ENCODE measurements at regions not wholly inside any gene's neighbourhood (a gene's known extent, or its start where the extent isn't known, plus 50 kb on each side); places are given as distances from the start of the nearest gene placed in this dataset.

- no peaks in the 10 kb centered on the region for H3K79me1 ChIP-seq (ENCODE audit: insufficient read depth, low read depth, low read length, poor library complexity, severe bottlenecking)
Measured at GRCh38 chr13:29710511-29710910, 115.0 kb upstream of the SLC7A1 start.

More at GRCh38 chr13:29710511-29710910, 115.0 kb upstream of the SLC7A1 start:
- Histone ChIP-seq H3K79me2 (ENCODE audit: insufficient read depth, low read length) (no peaks in the 10 kb centered on the region), H3K14ac (ENCODE audit: insufficient read depth, low read length) (no peak overlapping the region), H4K8ac (replicated peaks; ENCODE audit: insufficient read length, low read depth, low read length) (no peak overlapping the region), H4K91ac (ENCODE audit: insufficient read length, low read depth, low read length) (no peak overlapping the region), H4K5ac (ENCODE audit: insufficient read length, low read depth, low read length) (no peak overlapping the region), H3K23me2 (ENCODE audit: insufficient read length, low read depth, low read length, poor library complexity, severe bottlenecking) (no peaks in the 10 kb centered on the region), H2BK5ac (ENCODE audit: insufficient read length, low read length) (no peak overlapping the region), H2AK5ac (ENCODE audit: insufficient read length, low read length) (no peak overlapping the region), H4K20me1 (ENCODE audit: control insufficient read depth, insufficient read depth, insufficient read length) (no peaks in the 10 kb centered on the region), H3K56ac (ENCODE audit: insufficient read length, low read depth, low read length) (no peak overlapping the region), H3K9ac (ENCODE audit: extremely low read depth, insufficient read length, low read length) (no peak overlapping the region), H2BK12ac (ENCODE audit: insufficient read length, low read depth, low read length) (no peak overlapping the region), H2BK20ac (ENCODE audit: low read depth, low read length, poor library complexity, severe bottlenecking) (no peak overlapping the region), H3K4ac (ENCODE audit: low read depth, low read length) (no peak overlapping the region), H3K4me2 (ENCODE audit: insufficient read depth, insufficient read length, low read length) (no peak overlapping the region), H2BK120ac (ENCODE audit: low read depth, low read length, poor library complexity, severe bottlenecking) (no peak overlapping the region), H3T11ph (ENCODE audit: low read length) (no peak overlapping the region), H3K9me3 (ENCODE audit: control insufficient read depth, low read depth, low read length) (no peaks in the 10 kb centered on the region), H2AFZ (ENCODE audit: low read length) (no peak overlapping the region), H3K27me3 (ENCODE audit: insufficient read depth, low read length) (no peaks in the 10 kb centered on the region), H3K4me1 (ENCODE audit: insufficient read depth, low read length) (no peaks in the 10 kb centered on the region), H2BK15ac (ENCODE audit: low read depth, low read length) (no peak overlapping the region), H3K18ac (ENCODE audit: insufficient read length, low read depth, low read length) (no peak overlapping the region), H3K27ac (ENCODE audit: insufficient read length, low read depth, low read length) (no peak overlapping the region), H3K23ac (ENCODE audit: insufficient read length, low read depth, low read length) (no peak overlapping the region)
- Mint-ChIP-seq H3K4me3 (no peak overlapping the region), H3K27me3 (ENCODE audit: low read depth) (peaks cover 3% of the 10 kb centered on the region; the same call in 1 of the 2 replicates), H3K4me1 (peaks cover 0 to 7% of the 10 kb centered on the region in 2 experiments; a peak in 3 of 4 replicates), H3K27ac (no peak overlapping the region), H3K36me3 (ENCODE audit: insufficient read depth in 1 of 3, low read depth in 3 of 3) (no peaks in the 10 kb centered on the region; a peak in 1 of 7 replicates), H3K9me3 (peaks cover 0 to 5% of the 10 kb centered on the region in 2 experiments; a peak in 1 of 5 replicates)
- TF ChIP-seq CTCF (conservative IDR thresholded peaks at IDR 0.05): no peak
- no CpG with 5 or more reads among the region's 1 CpG for WGBS (ENCODE audit: extremely low coverage, insufficient read length, low lambda C conversion rate)
- DNase-seq: no peak

Data from H9 (cell line).